Right kidney (tissue), 1 donor: ENCODE measurements at regions not wholly inside any gene's neighbourhood (a gene's known extent, or its start where the extent isn't known, plus 50 kb on each side); places are given as distances from the start of the nearest gene placed in this dataset.

Experiments
- DNase-seq: peaks from one replicate; pipeline ENCODE4 v3.0.0-alpha.2; 2016

DNA sequence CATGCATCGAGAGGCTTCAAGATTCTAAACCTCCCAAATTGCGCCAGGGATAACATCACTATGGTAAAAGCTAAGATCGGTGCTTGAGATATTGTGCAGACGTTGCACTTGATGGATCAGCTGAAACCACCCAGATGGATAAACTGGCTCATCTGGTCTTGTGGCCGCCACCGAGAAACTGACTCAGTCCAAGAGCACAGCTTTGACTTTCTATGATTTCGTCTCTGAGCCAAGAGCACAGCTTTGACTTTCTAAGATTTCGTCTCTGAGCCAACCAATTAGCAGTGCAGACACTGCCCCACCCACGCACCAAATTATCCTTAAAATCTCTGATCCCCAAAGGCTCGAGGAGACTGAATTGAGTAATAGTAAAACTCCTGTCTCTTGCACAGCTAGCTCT is 687.2 kb downstream of the FAM133A start:
- no peak for DNase-seq

DNA sequence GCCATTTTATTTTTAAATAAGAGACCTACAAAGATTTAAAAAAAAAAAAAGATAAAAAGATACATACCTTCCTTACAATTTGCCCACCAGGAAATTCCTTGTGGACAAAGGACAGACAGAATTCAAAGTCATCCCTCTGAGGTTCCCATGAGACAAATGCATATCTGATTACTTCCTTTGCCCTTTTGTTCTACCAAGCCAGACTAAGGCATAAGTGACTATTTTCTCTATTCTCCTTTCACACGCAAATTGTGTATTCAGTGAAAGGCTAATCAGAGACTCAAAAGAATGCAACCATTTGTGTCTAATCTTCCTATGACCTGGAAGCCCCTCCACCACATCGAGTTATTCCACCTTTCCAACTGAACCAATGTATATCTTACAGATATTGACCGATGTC is 691.7 kb downstream of the FAM133A start:
- DNase-seq, result no peak

DNA sequence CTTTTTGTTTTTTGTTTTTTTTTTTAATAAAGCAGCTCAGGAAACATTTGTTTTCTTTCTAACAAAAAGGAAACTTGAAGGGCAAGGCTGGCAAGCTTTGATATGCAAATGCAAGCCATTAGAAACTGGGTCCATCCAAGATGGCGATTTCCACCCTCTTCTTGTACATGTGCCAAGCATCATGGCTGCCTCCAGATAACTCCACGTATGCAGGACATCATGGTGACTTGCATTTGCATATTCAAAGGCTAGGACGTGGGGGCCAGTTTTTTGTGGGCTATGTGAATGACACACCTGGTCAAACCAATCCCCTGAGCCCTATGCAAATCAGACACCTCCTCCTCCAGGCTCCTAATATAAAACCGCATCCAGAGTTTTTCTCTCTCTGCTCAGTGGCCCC is 692.6 kb downstream of the FAM133A start:
- DNase-seq, result no peak

DNA sequence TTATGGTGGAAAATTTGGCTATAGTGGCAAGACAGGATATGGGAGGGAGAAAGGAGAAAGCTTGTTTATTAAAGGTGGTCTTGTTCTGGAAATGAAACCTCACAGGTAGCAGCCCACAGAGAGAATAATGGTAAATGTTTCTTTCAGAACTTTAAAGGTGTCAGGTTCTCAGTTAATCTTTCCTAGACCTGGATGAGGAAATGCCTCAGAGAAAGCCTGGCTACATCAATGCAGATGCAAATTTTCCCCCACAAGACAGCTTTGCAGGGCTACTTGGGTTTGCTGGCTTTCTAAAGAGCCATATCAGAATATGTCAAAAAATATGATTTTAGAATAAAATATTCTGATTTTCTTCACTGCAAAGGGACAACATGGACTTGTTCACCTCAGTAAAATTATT is 715.0 kb downstream of the FAM133A start:
- no peak for DNase-seq

DNA sequence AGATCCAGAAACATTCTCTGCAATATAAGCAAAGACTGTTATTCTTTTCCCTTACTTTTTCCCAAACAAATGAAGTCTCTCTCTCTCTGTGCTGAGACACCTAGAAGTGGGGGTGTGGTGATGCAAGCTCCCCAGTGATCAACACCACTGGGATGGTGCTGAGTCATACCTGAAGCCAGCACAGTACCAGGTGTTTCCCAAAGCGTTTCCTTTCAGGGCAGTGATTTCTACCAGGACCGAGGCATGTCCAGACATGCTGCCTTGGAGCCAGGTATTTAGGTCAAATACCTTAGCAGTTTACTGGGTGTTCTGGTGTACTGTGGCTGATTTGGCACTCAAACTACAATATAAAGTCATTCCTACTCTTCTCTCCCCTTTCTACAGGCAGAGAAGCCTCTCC is 726.5 kb downstream of the FAM133A start:
- DNase-seq, result no peak

DNA sequence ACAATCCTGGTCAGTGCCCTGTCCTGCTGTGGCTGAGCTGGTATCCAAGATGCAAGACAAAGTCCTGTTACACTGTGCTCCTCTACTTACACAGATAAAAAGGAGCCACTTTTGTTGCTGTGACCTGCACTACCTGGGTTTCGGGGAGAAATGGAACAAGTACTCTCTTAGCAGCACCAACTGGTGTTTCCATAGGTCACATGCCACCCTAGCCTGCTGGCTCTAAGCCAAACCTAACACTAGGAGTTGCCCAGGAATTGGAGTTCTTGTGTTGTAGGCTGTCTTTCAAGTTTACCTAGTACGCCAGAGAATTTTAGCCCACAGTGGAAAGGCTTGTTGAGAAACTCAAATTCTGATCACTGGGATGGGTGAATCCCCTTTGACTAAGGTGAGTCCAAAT is 727.4 kb downstream of the FAM133A start:
- no peak for DNase-seq

DNA sequence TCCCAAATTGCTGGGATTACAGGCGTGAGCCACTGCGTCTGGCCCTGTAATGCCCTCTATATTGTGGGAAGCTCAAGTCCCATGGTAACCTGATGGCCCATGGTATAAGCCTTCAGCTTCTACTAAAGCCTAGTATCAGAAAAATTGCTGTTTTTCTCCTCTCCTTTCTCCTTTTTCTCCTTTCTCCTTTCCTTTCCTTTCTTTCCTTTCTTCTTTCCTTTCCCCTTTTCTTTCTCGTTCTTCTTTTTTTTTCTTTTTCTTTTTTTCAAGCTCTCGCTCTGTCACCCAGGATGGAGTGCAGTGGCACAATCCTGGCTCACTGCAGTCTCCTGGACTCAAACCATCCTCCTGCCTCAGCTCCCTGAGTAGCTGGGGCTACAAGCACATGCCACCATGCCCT is 740.7 kb downstream of the FAM133A start:
- DNase-seq, result no peak

DNA sequence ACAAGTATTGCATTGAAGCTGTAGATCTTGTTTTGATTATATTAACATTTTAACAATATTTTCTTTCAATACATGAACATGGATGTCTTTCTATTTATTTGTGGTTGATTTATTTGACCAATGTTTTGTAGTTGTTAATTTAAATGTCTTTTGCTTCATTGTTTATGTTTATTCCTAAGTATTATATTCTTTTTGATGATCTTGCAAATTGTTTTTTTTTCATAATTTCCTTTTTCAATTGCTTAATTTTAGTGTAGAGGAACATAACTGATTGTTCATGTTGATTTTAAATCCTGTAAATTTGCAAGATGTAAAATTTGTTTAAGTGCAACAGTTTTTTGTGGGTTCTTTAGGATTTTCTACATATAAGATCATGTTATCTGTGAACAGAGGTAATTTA is 744.1 kb downstream of the FAM133A start:
- DNase-seq, result no peak

DNA sequence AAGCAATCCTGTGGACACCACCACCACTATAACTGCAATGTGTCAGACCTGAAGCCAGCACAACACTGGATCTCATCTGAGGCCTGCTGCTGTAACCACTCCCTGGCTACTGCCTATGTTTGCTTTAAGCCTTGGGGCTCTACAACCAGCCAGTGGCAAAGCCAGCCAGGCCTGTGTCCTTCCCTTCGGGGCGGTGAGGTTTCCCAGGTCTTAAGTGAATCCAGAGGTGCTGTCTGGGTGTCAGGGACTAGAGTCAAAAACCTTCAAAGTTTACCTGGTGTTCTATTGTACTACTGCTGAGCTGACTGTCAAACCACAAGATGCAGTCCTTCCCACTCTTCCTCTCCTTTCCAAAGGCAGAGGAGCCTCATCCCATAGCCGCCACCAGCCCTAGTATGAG is 750.5 kb downstream of the FAM133A start:
- DNase-seq, result no peak

DNA sequence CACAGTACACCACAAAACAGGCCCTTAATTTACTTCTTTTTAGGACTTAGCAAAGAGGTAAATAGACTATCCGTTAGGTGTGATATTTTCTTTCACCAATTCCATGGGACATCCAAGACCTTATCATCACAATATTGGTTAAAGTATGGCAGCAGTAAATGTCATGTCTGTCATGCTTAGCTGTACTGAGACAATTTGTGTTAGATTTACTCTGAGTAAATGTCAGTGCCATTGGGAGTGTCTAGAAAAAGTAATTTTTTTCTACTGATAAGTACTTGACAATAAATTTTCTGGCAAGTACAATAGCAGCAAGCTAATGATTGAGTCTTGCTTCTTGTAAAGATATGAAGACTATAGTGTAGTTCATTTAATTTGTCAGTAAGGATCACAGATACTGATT is 756.1 kb downstream of the FAM133A start:
- DNase-seq, result no peak

DNA sequence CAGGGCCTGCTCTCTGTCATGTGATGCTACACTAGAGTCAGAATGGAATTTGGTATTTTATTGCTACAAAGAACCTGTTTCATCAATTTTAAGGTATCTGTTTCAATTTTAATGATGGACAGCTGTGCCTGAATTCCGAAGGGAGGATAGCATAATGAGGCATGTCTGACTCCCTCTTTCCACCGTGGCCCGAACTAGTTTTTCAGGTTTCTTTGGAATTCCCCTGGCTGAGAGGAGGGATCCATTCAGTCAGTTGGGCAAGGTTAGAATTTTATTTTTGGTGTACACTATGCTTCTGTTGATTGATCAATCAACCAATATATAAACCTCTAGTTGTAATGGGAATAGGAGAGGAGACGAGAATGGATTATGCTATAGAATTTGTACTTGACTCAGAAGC is 761.8 kb downstream of the FAM133A start:
- no peak for DNase-seq

DNA sequence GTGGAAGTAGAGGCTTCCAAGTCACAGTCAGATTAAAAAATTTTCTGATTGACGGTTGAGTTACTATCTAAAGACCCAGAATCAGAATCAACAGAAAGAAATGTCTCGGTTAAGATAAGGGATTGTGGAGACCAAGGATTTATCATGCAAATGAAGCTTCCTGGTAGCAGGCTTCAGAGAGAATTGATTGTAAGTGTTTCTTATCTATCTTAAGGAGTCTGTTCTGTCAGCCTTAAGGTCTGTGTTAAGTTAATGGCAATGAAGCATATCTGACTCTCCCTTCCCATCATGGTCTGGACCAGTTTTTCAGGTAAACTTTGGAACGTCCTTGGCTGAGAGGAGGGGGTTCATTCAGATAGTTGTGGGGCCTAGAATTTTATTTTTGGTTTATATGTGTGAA is 780.2 kb downstream of the FAM133A start:
- no peak for DNase-seq

DNA sequence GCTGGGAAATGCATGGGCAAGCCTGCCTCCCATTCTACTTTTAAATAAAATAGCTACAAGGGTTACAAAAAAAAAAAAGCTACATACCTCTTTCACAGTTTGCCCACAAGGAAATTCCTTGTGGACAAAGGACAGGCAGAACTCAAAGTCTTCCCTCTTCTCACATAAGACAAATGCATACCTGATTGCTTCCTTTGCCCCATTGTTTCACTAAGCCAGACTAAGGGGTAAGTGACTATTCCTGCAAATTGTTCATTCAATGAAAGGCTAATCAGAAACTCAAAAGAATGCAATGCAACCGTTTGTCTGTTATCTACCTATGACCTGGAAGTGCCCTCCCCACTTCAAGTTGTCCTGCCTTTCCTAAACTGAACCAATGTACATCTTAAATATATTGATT is 780.6 kb downstream of the FAM133A start:
- DNase-seq, result no peak

DNA sequence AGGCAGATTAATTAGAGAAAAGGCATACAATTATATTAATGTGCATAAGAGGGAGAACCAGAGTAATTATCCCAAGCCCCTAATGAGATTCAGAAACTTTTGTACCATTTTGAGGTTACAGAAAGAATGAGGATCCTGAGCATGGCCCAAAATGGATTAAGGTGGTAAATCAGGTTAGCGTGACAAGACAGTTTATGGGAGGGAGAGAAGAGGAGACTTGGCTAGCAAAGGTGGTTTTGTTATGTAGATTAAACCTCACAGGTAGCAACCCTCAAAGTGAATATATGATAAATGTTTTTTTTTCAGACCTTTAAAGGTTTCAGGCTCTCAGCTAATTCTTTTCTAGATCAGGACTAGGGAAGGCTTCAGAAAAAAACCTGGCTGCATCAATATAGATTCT is 781.8 kb downstream of the FAM133A start:
- DNase-seq, result no peak

DNA sequence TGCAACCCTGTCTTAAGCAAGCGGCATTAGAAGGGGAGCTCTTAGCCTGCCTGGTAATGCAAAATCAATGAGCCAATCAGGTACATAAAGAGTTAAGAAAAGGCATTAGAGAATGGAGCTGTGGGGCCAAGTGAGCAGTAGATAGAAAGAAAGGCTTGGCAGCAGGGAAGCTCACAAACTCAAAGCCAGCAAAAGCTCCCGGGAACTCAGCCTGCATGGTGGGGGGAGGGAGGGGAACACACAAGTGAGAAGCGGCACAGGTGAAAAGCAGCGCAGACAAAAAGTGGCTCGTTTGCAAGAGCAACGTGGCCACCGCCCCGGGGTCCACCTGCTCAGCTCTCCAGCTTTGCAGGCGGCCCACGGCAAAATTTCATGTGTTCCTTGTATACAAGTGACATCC is 818.5 kb downstream of the FAM133A start:
- DNase-seq, result no peak

DNA sequence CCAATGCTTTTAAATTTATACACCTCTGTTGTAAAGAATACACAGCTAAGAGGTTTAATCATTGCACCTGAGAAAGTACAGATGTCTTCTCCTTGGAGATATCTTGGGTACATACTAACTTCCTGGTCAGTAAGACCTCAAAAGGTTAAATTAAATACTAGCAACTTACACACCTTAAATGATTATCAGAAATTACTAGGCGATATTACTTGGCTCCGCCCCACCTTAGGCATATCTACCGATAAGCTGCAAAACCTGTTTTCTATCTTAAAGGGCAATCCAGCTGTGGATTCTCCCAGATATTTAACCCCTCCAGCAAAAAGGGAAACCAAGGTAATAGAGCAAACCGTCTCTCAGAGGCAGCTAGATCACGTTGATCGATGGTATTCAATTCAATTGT is 819.4 kb downstream of the FAM133A start:
- DNase-seq, result no peak

DNA sequence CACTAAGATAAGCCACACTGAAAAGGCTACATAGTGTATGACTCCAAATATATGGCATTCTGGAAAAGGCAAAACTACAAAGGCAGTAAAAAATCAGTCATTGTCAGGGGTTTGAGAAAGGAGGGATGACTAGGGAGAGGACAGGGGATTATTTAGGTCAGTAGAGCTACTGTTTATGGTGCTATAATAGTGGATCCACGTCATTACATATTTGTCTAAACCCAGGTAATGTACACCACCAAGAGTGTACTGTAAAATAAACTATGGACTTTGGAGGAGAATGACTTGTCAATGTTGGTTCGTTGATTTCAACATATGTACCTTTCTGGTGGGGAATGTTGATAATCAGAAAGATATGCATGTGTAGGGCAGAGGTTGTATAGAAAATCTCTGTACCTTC is 837.6 kb downstream of the FAM133A start:
- DNase-seq, result no peak

DNA sequence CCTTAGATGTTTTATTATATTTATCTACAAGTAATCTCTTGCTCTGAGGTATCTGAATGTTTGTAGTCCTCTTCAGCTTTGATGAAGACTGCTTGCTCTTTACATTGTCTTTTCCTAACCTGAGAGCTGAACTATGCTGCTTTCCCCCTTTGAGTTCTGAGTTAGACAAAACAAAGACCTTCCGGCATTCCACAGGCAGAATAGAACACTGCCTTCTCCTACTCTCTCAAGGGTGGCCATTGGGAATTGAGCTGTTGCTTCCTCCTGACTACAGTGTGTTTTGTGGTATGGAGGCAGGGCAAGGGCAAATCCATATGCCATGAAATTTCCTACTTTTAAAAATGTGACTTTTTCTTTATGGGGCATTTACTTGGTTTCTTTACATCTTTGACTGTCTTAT is 841.0 kb downstream of the FAM133A start:
- DNase-seq, result no peak

DNA sequence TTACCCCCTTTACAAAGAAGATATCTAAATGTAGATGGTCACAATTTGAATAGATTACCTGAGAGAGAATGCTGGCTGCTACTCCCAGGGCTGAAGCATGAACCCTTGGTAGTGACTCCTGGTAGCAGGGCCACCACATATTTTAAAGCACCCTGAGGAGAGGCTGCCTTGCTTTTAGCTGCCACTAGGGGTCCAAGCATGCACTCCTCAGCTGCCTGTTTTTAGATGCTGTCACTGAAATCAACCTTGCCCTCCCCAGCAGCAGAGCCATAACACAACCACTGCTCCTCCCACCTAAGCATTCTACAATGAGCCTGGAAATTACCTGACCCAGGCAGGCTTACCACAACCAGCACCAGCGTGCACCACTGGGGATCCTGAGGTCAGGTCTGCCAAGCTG is 850.9 kb downstream of the FAM133A start:
- DNase-seq, result no peak

DNA sequence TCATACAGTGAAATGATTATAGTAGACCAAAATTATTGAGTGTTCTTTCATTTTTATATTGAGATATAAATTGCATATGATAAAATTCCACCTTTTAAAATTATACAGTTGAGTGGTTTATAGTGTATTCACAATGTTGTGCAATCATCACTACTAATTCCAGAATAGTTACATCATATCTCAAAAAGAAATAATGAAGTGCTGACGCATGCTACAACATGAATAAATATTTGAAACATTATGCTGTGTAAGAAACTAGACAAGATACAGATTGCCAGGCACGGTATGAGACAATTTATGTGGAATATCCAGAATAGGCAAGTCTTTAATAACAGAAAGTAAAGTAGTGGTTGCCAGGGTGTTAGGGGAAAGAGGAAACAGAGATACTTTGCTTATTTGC is 871.7 kb downstream of the FAM133A start:
- DNase-seq, result no peak

DNA sequence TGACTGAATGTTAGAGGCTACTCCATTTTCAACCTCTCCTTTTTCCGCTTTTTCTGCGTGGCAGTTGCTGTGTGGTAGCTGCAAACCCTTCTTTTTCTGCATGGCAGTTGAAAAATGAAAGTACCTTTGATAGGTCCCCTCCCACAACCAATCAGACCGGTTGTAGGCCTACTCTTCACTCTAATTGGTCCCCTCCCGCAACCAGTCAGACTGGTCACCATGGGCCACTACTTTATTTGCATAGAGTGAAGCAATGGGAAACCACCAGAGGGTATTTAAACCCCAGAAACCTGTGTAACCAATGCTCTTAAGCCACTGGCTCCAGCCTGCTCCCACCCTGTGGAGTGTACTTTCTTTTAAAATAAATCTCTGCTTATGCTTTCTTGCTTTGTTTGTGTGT is 877.8 kb downstream of the FAM133A start:
- no peak for DNase-seq

DNA sequence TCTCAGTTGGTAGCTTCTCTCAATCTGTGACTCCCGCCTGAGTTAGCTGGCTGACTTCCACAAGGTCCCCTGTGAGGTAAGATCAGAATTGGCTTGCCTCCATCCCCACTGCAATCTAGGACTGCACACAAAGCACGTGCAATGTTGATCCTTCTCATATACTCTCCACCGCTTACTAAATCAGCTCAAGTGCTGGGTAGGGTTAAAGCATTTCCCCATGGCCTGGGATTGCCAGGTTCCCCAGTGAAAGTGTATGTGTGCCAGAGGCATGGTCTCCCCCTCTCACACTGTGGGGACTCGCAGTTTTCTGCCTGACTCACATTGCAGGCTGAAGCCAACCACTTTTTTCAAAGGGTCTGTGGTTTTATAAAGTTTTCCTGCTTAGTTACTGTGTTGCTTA is 886.9 kb downstream of the FAM133A start:
- DNase-seq, result no peak

DNA sequence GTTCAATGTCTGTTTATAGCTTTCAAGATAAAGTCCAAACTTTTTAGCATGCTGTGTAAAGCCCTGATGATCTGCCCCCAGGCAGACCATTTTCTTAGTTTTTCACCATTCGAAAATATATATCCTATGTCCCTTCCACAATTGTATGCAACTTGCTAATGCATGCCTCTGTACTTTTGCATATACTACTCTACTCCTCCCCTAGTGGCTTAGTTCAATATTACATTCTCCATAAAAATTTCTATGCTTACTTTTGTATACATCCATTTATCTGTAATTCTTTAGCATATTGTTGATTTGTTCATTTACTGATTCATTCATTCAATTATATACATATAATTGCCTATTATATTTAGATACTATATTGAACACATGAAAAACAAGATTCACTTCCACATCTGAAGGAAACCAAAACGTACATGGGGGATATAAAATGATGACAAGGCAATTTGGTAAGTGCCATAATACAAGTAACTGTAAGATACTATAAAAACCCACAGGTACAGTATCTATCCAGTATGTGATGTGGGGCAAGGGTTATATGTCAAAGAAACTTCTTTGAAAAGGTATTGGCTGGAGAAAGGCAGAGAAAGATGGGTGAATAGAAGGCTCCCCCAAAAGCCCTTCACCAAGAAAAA is 902.5 kb downstream of the FAM133A start:
- DNase-seq, result no peak

DNA sequence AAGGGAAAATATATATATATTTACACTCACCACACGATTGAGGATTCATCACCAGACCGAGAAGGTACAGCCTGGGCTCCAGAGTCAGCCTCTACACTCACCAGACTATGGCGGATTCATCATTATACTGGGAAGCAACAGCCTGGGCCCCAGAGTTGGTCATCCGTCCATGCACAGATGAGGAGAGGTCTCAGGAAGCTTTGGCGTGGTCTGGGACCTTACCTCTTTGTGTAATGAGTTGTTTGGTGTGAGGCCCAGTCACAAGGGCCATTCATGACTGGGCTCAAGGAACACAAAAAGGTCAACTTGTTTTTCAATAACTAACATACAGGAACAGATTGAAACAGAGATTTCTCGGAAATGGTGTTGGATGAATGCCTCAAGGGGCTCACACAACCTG is 926.1 kb downstream of the FAM133A start:
- peak; percentile 1 for DNase-seq

DNA sequence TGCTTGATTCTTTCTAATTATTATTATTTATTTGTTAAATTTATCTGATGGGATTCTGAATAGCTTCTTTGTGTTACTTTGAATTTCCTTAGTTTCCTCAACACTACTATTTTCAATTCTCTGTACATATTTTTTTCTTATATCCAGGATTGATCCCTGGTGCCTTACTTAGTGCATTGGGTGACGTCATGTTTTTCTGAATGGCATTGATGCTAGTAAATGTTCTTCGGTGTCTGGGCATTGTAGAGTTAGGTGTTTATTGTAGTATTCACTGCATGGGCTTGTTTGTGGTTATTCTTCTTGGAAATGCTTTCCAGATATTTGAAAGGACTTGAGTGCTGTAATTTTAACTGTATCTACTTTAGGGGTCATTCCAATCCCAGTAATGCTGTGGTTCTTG is 938.1 kb downstream of the FAM133A start:
- no peak for DNase-seq
